ENCODE measurements at regions not wholly inside any gene's neighbourhood (a gene's known extent, or its start where the extent isn't known, plus 50 kb on each side); places are given as distances from the start of the nearest gene placed in this dataset.
"Not testable (repeated sequence)": the region's sequence is repeated elsewhere in the genome, so short reads cannot be mapped to it uniquely, and the experiment has no call there.

DNA sequence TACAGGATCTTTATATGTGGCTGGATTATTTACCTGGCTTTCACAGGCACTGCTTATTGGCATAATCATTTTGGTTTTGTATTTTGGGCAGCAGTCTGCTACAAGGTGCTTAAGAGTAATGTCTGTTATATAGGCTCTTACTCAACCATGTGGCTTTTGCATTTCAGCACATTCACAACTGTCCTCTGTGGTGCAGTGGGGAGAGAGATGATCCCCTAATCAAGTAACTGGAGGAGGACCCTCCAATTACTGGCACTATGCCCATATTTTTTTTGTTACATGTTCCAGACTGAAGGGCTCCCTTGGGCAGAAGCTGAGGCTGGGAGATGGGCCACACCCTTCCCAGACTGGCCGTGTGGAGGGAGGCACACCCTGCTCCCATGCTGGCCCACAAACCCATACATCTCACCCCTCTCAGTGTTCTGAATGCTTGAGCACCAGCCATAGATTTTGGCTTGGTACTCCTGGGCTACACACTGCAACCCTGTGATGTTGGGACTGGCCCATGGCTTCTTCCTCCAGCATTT, 173.5 kb downstream of the FAM174A start:
- peak; percentile 89 for DNase-seq (ENCODE audit: low read depth)
- H3K4me3 ChIP-seq (ENCODE audit: low read depth, low read length), result no peak overlapping the region
- TF ChIP-seq MAX (IDR thresholded peaks at IDR 0.05; ENCODE audit: low read depth, low read length) (peak; percentile 77), MYC (IDR thresholded peaks at IDR 0.05; ENCODE audit: low read depth, low read length) (no peak), POLR2A (IDR thresholded peaks at IDR 0.05; ENCODE audit: extremely low read depth, insufficient read length) (no peak)
- TF ChIP-seq, protein P1, sequence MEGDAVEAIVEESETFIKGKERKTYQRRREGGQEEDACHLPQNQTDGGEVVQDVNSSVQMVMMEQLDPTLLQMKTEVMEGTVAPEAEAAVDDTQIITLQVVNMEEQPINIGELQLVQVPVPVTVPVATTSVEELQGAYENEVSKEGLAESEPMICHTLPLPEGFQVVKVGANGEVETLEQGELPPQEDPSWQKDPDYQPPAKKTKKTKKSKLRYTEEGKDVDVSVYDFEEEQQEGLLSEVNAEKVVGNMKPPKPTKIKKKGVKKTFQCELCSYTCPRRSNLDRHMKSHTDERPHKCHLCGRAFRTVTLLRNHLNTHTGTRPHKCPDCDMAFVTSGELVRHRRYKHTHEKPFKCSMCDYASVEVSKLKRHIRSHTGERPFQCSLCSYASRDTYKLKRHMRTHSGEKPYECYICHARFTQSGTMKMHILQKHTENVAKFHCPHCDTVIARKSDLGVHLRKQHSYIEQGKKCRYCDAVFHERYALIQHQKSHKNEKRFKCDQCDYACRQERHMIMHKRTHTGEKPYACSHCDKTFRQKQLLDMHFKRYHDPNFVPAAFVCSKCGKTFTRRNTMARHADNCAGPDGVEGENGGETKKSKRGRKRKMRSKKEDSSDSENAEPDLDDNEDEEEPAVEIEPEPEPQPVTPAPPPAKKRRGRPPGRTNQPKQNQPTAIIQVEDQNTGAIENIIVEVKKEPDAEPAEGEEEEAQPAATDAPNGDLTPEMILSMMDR (IDR thresholded peaks at IDR 0.05; ENCODE audit: low read depth, low read length), result no peak

DNA sequence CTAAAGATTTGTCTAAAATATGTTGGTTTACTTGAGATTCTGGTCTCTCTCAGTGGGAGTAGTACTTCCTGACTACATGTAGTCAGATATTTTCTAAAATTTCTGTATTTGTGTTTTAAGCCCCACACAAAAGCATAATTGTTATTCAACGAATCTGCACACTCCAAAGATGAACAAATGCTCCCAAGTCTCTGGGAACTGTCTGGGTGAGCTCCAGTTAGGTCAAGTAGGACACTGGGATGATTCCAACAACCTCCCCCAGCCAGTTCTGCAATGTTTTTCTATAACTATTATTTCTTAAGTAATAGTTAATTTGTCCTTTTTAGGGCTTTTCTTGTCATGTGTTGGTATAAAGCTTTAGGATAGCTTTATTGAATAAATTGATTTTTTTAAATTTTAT, 174.6 kb downstream of the FAM174A start:
- H3K4me3 ChIP-seq (ENCODE audit: low read depth, low read length), result no peak overlapping the region
- TF ChIP-seq, protein P1 (IDR thresholded peaks at IDR 0.05; ENCODE audit: low read depth, low read length), result no peak
- TF ChIP-seq MAX (IDR thresholded peaks at IDR 0.05; ENCODE audit: low read depth, low read length) (no peak), POLR2A (IDR thresholded peaks at IDR 0.05; ENCODE audit: extremely low read depth, insufficient read length) (no peak), MYC (IDR thresholded peaks at IDR 0.05; ENCODE audit: low read depth, low read length) (no peak)
- no peak for DNase-seq (ENCODE audit: low read depth)

DNA sequence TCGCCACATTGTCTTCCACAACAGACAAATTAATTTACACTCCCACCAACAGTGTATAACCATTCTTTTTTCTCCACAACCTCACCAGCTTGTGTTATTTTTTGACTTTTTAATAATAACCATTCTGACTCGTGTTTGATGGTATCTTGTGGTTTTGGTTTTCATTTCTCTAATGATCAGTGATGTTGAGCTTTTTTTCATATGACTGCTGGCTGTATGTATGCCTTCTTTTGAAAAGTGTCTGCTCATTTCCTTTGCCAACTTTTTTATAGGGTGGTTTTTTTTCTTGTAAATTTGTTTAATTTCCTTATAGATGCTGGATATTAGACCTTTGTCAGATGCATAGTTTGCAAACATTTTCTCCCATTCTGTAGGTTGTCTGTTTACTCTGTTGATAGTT, 179.6 kb downstream of the FAM174A start:
- not testable (repeated sequence) for DNase-seq (ENCODE audit: low read depth); H3K4me3 ChIP-seq (ENCODE audit: low read depth, low read length)

DNA sequence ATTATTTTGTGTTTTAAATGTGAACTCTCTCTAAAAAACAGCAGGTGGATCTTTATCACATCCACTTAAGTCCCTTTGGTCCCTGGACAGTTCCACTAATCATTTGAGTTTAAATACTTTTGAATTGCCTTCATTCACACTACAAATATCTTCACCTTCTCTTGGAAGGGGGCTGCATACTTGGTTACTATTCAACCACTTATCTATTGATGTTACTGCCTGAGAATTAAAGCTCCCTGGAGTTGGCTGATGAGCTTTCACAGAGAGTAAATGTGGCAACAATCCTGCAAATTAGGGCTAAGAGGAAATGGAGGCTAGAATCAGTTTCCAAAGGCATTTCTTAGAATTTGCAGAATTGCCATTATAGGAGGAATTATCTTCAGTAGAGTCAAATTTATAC, 180.4 kb downstream of the ST8SIA4 start:
- H3K4me3 ChIP-seq (ENCODE audit: low read depth, low read length), result no peak overlapping the region
- DNase-seq (ENCODE audit: low read depth), result no peak
- TF ChIP-seq, protein P1 (IDR thresholded peaks at IDR 0.05; ENCODE audit: low read depth, low read length), result no peak
- TF ChIP-seq MYC (IDR thresholded peaks at IDR 0.05; ENCODE audit: low read depth, low read length), result no peak
- TF ChIP-seq MAX (IDR thresholded peaks at IDR 0.05; ENCODE audit: low read depth, low read length), result no peak
- no peak for TF ChIP-seq POLR2A (IDR thresholded peaks at IDR 0.05; ENCODE audit: extremely low read depth, insufficient read length)

- no peak for DNase-seq (ENCODE audit: low read depth)
- TF ChIP-seq, protein P1 (IDR thresholded peaks at IDR 0.05; ENCODE audit: low read depth, low read length), result no peak
- no peak overlapping the region for H3K4me3 ChIP-seq (ENCODE audit: low read depth, low read length)
Observed at GRCh38 chr5:100723229-100723628, 179.9 kb downstream of the ST8SIA4 start.

DNA sequence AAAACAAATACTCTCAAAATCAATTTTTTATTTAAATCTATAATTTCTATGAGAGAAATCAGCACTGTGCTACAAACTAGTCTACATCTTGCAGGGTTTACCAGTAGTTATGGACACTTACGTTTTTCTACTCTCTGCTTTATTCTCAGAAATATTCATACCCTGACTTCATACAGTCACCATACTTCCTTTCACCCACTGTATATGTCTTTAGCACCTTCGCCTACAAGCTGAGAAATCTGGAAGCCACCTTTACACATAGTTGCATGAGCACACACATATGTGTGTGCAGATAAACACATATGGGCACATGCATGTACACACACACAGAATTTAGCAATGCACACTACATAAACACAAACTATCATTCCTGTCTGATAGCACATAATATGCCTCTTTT, 177.0 kb downstream of the ST8SIA4 start:
- TF ChIP-seq, protein P1 (IDR thresholded peaks at IDR 0.05; ENCODE audit: low read depth, low read length), result no peak
- TF ChIP-seq MAX (IDR thresholded peaks at IDR 0.05; ENCODE audit: low read depth, low read length) (no peak), POLR2A (IDR thresholded peaks at IDR 0.05; ENCODE audit: extremely low read depth, insufficient read length) (no peak), MYC (IDR thresholded peaks at IDR 0.05; ENCODE audit: low read depth, low read length) (no peak)
- no peak overlapping the region for H3K4me3 ChIP-seq (ENCODE audit: low read depth, low read length)
- DNase-seq (ENCODE audit: low read depth), result no peak
